Gastroesophageal sphincter (tissue), 3 donors: ENCODE measurements at regions not wholly inside any gene's neighbourhood (a gene's known extent, or its start where the extent isn't known, plus 50 kb on each side); places are given as distances from the start of the nearest gene placed in this dataset.

ENCODE experiments used
- EP300 ChIP-seq: sonication (generic); formaldehyde crosslinking; IDR thresholded peaks from one replicate; pipeline ENCODE4 v1.6.1; 2017; ENCODE audit warnings: antibody characterized with exemption, mild to moderate bottlenecking
- POLR2A ChIP-seq, 2 donors: fragments of 450-650 bp; IDR thresholded peaks; one replicate each; pipeline ENCODE4 v1.6.1; 2017; ENCODE audit warnings: antibody characterized with exemption in 2 of 2, mild to moderate bottlenecking in 2 of 2, moderate library complexity in 1 of 2
- POLR2AphosphoS5 ChIP-seq: sonication (generic); formaldehyde crosslinking; IDR thresholded peaks from one replicate; pipeline ENCODE4 v1.6.1; 2017; ENCODE audit warnings: antibody characterized with exemption
- TF ChIP-seq, protein P1 (sequence below), 4 experiments: fragments of 200-600 bp in 2 of 4; fragments of 450-650 bp in 2 of 4; sonication (generic) in 1 of 4; IDR thresholded peaks; one replicate each; pipeline ENCODE4 v1.5.1; 2017 to 2019; ENCODE audit warnings: antibody characterized with exemption in 4 of 4, mild to moderate bottlenecking in 2 of 4, moderate library complexity in 2 of 4

DNA sequence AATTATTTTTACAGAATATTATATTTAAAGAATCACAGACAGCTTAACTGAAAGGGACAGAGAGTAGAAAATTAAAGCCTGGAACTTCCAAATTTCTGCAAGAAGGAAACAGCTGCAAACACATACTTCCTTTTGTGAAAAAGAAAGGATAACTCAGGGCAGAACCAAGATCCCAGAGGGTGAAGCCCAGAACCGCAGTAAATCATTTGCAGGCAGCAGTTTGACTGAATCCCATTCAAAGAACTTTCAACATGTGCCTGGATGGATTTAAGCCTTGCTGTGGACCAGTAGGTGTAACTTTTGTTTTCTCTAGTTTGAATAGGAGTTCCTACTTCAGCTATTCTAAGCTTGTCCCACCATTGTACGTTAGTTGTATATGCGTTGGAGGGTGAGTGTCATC is 733.2 kb downstream of the ROBO2 start:
- TF ChIP-seq, protein P1, sequence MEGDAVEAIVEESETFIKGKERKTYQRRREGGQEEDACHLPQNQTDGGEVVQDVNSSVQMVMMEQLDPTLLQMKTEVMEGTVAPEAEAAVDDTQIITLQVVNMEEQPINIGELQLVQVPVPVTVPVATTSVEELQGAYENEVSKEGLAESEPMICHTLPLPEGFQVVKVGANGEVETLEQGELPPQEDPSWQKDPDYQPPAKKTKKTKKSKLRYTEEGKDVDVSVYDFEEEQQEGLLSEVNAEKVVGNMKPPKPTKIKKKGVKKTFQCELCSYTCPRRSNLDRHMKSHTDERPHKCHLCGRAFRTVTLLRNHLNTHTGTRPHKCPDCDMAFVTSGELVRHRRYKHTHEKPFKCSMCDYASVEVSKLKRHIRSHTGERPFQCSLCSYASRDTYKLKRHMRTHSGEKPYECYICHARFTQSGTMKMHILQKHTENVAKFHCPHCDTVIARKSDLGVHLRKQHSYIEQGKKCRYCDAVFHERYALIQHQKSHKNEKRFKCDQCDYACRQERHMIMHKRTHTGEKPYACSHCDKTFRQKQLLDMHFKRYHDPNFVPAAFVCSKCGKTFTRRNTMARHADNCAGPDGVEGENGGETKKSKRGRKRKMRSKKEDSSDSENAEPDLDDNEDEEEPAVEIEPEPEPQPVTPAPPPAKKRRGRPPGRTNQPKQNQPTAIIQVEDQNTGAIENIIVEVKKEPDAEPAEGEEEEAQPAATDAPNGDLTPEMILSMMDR (IDR thresholded peaks at IDR 0.05), result no peak
- TF ChIP-seq POLR2AphosphoS5 (no peak), POLR2A (IDR thresholded peaks at IDR 0.05) (no peak), EP300 (no peak)
